Left colon (tissue), 2 donors: ENCODE measurements at regions not wholly inside any gene's neighbourhood (a gene's known extent, or its start where the extent isn't known, plus 50 kb on each side); places are given as distances from the start of the nearest gene placed in this dataset.
"Not testable (repeated sequence)": the region's sequence is repeated elsewhere in the genome, so short reads cannot be mapped to it uniquely, and the experiment has no call there.

Experiments used
- ATAC-seq: fragments of 200-7000 bp; cut with Tn5 transposase; one replicate; pipeline ENCODE4 v1.9.1; 2020; ENCODE audit warnings: mild to moderate bottlenecking, moderate library complexity
- DNase-seq, 2 donors: peaks; one replicate each; pipeline ENCODE4 v3.0.0-alpha.2; 2020
- intact Hi-C, 2 donors: fragments of 100-400 bp; cut with DNase I in 1 of 2; cut with micrococcal nuclease in 1 of 2; formaldehyde crosslinking; loops; one replicate each; pipeline versions ENCODE4 v1.11.2 to v1.14.0; 2022; cut with DNase I, micrococcal nuclease
- donor health status: DM: no; HTN: no; CAD: no.
- donor health status: DM: yes; HTN: yes; CAD: no.

DNA sequence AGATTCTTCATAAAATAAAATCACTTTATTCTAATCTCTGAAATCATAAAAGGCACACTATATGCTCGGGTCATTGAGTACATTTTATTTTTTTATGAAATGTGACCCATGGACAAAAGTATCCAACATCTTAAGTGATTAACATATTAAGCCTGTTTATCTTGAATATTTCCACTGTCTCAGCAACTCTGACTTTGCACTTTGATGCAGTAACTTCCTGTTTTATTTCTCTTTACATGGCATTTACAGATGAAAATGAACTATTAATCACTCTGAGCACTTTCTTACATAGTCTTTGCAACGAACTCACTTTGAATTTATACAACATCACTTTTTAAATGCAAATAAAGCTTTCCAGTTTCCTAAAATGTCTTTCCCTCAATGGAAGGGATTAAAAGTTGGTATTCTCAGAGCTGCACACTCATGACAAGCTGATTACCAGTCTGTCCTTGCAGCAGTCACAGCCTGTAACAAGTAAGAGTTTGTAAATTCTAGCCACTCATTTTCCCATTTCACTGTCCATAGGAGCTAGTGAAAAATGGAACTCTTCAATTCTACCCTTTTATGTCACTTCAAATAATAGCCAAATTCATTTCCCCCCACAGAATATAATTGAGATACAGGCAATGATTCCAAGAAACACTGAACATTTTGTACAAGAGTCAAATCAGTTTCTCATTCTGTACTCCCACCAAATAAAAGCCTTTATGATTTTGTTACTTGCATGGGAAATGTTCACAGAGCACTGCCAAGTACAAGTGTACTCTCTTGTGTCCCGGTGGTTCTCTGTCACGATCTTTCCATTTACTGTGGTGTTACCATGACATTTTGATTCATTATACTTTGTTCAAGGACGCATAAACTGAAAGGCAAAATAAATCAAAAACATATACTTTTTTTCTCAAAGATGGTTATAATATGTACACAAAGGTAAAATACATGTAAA, 1968.9 kb downstream of the PCDH9 start:
- intact Hi-C loops: no loop called here
- no peak for DNase-seq

DNA sequence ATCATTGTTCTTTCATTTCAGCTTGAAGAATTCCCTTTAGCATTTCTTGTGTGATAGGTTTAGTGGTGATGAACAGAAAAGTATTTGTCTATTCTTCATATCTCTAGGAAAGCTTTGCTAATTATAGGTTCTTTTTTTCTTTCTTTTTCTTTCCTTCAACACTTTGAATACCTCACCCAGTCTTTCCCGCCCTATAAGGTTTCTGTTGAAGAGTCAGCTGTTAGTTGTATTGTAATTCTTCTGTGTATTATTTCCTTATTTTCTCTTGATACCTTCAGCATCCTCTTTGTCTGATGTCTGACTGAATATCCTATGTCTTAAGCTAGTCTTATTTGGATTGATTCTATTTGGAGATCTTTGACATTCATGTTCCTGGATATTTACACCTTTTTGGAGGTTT, 1989.4 kb downstream of the PCDH9 start:
- no peak for ATAC-seq

More for the DNA sequence above, 1968.9 kb downstream of the PCDH9 start:
- ATAC-seq: no peak

GRCh38 chr13:65236841-65237418, 1993.2 kb downstream of the PCDH9 start:
- no peak for ATAC-seq
- intact Hi-C loops: no loop called here
- no peak for DNase-seq

More for the DNA sequence above, 1989.4 kb downstream of the PCDH9 start:
- no peak for DNase-seq
- intact Hi-C loops: no loop called here

GRCh38 chr13:65217471-65217995, 2012.6 kb downstream of the PCDH9 start:
- ATAC-seq (no peak), DNase-seq (no peak)
- intact Hi-C loops: no loop called here

DNA sequence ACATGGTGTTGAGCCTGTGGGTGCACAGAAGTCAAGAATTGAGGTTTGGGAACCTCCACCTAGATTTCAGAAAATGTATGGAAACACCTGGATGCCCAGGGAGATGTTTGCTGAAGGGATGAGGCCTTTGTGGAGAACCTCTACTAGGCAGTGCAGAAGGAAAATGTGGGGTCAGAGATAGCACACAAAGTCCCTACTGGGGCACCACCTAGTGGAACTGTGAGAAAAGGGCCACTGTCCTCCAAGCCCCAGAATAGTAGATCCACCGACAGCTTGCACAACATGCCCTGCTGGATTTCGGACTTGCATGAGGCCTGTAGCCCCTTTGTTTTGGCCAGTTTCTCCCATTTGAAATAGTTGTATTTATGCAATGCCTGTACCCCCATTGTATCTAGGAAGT, 2027.3 kb downstream of the PCDH9 start:
- ATAC-seq, DNase-seq, intact Hi-C loops: not testable (repeated sequence)

GRCh38 chr13:65188721-65189120, 2041.4 kb downstream of the PCDH9 start:
- ATAC-seq: no peak
- DNase-seq: no peak
- intact Hi-C loops: no loop called here

DNA sequence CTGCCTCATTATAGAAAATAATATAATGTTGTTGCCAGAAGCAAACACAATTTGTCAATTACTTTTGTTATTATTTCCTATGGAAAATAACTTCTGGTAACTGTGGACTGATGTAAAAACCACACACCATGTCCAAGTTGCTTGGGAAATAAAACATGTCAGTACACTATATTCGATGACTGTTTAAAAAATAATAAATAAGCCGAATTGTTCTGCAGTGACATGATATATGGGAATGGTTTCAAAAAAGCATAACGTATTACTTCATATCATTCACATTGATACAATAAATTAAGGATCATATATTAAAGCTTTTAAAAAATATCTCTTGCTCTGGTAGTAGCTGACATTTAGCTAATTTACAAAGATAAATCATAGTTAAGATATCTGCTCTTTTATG, 2062.1 kb downstream of the PCDH9 start:
- no peak for ATAC-seq
- no peak for DNase-seq
- intact Hi-C loops: no loop called here

DNA sequence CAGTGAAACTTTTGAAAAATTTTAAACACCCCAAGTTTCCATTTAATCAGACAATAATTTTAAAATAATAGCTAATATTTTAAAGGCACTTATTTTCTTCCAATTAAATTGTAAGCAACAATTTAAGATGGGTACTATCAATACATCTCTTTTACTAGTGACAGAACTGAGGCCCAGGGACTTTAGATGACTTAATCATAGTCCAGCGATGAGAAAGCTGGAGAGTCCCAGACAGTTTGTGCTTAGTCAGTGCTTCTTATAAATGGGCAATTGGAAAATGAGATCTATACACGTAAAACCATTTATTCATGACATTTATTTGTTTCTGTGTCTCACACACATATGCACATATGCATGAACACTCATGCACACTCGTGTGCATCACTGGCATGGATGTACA, 2063.5 kb downstream of the PCDH9 start:
- no peak for ATAC-seq
- intact Hi-C loops: no loop called here
- no peak for DNase-seq

- ATAC-seq (no peak), DNase-seq (no peak)
- intact Hi-C loops: no loop called here
Measured at GRCh38 chr13:65159803-65160202, 2070.3 kb downstream of the PCDH9 start.

GRCh38 chr13:65155861-65156260, 2074.3 kb downstream of the PCDH9 start:
- no peak for ATAC-seq
- no peak for DNase-seq
- intact Hi-C loops: no loop called here

- intact Hi-C loops: no loop called here
- ATAC-seq (no peak), DNase-seq (no peak)
Measured at GRCh38 chr13:65154661-65155447, 2075.3 kb downstream of the PCDH9 start.

DNA sequence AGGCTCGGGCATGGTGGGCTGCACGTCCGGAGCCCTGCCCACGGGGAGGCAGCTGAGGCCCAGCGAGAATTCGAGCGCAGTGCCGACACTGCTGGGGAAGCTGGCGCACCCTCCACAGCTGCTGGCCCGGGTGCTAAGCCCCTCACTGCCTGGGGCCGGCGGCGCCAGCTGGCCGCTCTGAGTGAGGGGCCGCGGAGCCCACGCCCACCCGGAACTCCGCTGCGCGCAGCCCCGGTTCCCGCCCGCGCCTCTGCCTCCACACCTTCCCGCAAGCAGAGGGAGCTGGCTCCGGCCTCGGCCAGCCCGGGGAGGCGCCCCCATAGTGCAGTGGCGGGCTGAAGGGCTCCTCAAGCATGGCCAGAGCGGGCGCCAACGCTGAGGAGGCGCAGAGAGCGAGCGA, 2080.4 kb downstream of the PCDH9 start:
- DNase-seq: no peak
- intact Hi-C loops: no loop called here
- no peak for ATAC-seq

DNA sequence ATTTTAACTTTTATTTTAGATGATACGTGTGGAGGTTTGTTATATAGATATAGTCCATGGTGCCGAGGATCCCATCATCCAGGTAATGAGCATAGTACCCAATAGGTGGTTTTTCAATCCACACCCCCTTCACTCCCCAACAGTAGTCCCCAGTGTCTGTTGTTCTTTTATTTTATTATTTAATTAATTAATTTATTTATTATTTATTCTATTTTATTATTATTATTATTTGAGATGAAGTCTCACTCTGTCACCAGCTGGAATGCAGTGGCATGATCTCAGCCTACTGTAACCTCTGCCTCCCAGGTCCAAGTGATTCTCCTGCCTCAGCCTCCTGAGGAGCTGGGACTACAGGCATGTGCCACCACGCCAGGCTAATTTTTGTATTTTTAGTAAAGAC, 2086.2 kb downstream of the PCDH9 start:
- no peak for DNase-seq
- intact Hi-C loops: no loop called here
- ATAC-seq: no peak

DNA sequence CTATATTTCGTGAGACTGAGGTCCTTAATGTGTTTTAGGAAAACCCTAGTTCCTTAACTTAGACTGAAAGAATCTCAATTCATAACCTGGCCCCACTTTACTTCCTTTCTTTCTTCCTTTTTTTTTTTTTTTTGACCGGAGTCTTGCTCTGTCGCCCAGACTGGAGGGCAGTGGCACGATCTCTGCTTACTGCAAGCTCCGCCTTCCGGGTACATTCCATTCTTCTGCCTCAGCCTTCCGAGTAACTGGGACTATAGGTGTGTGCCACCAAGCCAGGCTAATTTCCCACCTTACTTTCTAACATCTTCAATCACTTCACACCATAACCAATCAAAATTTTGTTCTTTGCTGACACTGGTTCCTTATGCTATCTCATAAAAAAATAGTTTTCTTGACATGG, 2097.0 kb downstream of the PCDH9 start:
- ATAC-seq (no peak), DNase-seq (no peak)
- intact Hi-C loops: no loop called here

DNA sequence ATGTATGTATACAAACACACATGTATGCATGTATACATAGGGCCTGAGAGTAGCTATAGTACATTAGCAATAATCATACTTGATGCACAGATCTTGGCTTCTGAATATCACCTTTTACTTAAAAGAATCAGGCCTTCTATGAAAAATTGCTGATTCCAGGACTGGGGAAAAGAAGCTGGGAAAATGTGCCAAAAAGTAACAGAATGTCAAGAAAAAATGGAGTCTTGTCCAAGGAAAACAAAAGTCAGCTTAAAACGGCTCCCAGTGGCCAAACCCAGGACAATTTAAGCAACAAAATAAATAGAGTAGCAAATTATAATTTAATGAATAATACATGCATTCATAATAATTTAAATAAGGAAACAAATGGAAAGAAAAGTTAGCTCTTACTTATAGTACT, 2104.9 kb downstream of the PCDH9 start:
- no peak for ATAC-seq
- intact Hi-C loops: no loop called here

GRCh38 chr13:65112531-65112941, 2117.6 kb downstream of the PCDH9 start:
- ATAC-seq (no peak), DNase-seq (no peak)
- intact Hi-C loops: no loop called here

More for the DNA sequence above, 2104.9 kb downstream of the PCDH9 start:
- DNase-seq: no peak

DNA sequence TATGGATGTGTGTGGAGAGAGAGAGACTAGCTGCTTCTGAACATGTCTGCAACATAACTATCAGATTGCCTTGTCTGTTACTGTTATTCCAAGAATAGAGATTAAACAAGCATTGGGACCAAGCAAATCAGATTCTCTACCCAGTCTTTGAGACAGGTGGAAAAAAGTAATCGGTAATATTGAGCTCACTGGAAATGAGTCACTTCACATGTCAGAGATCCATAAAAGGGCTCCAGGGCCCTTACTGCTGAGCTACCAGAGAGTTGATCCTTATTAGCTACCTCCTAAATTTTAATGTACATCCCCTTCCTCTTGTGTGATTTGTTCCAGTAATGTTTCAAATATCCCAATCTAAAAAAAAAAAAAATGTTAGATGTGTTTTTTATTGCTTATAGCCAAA, 2118.0 kb downstream of the PCDH9 start:
- DNase-seq: no peak
- ATAC-seq: no peak
- intact Hi-C loops: no loop called here

DNA sequence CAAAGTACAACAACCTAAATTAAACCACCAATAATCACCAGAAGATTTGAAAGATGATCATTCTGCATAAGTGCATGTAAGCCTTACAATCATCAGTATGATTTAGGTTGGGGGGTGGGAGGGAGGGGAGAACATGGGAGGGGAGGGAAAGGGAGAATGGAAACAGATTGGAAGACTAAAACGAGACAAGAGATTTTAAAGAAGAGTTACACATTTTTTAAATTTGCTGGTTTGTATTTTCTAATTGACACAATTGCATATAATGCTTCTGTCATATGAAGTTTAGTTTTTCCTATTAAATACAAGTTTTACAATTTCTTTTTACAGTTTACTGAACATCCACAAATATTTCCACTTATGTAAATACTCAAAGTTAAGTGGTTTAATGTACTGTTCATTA, 2118.9 kb downstream of the PCDH9 start:
- intact Hi-C loops: no loop called here
- DNase-seq: no peak
- ATAC-seq: no peak

GRCh38 chr13:65104436-65104835, 2125.7 kb downstream of the PCDH9 start:
- DNase-seq, ATAC-seq, intact Hi-C loops: not testable (repeated sequence)
